ENCODE measurements at regions not wholly inside any gene's neighbourhood (a gene's known extent, or its start where the extent isn't known, plus 50 kb on each side); places are given as distances from the start of the nearest gene placed in this dataset.

DNA sequence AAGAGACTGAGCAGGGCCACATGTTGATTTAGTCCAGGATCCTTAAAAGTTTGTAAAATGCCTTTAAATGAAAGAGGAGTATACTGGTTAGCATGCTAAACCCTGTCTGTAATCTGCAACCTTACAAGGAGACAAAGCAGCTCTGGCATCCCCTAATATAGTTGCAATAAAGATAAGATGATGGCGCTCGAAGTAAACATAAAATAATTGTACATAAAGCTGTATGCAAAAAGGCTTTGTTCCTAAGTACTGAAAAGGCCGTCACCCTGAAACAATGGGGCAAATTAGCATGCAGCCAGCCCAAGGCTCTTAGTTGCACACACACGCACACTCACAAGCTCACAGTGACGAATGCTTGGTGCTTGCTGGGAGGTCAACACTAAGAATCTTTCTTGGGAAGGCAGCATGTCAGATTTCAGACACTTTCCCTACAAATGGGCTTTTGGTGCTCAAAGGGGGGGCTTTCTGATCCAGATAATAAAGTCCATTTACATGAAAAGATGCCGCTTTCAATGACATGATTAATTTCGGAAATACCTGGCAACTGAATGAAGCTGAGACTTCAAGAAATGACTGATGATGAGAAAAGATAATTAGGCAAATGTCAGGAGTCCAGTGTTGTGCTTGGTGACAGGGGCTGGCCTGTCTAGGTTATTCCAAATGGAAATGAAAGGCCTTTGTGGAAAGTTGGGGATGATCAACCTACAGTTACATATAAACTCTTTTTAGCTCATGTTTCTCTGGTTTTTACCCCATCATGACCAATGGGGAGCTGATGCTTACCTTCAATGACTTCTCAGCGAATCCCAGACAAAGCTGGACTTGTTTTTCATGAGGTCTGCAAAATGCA is 370.3 kb downstream of the MEIS1 start:
- no peak for DNase-seq

DNA sequence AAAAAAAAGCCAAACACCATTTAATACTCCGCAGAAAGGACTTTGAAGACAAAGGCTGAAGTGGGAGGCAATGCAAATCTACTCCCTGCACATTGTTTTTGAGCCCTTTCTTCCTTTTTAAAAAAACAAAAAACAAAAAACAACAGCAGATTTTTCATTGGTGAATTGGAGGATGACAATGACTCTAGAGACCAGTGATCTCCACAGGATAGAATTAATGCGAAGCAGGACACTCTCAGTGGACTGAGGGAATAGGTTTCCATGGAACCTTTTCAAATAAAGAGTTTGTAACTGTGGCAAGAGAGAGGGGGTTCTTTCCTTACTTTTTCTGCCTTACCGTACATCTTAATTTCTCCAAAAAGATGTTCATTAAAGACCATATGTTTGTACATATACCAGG is 371.0 kb downstream of the MEIS1 start:
- no peak for DNase-seq

DNA sequence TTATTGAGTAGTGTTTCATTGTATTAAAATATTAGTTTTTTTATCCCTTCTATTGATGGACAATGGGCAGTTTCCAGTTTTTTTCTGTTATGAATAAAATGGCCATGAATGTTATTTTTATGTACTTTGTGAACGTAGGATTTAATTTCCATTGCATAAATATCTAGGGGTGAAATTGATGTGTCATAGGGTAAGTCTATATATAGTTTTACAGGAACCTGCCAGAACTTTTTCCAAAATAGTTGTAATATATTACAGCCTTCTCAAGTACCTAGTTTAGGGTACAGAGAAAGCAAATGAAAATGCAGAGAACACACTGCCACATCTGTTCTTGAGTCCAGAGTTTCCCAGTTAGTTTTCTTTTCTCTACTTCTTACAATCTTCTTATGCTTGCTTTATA is 378.6 kb downstream of the MEIS1 start:
- DNase-seq = no peak

DNA sequence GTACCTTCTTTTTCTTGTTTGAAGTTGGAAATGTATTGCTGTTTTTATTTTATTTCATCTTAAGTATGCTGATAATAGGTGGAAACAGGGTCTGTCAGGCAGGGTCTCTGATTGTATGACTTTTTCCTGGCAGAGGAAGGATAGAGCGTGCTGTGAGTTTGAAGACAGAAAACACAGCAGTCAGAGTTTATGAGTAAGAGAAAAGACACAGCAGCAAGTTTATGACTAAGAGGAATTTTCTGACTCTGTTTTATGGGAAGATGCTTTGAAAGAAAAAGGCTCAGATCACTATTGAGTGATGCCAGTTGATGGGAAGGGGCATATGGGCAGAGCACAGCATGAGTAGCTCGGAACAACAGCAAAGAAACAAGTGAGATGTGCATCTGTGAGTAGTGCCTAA is 379.1 kb downstream of the MEIS1 start:
- no peak for DNase-seq

DNA sequence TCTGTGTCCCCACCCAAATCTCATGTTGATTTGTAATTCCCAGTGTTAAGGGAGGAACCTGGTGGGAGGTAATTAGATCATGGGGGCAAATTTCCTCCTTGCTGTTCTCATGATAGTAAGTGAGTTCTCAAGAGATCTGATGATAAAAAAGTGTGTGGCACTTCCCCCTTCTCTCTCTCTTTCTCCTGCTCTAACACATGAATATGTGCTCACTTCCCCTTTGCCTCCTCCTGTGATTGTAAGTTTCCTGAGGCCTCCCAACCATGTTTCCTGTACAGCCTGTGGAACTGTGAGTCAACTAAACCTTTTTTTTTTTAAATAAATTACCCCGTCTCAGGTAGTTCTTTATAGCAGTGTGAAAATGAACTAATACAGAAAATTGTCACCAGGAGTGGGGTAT is 380.0 kb downstream of the MEIS1 start:
- DNase-seq = no peak

DNA sequence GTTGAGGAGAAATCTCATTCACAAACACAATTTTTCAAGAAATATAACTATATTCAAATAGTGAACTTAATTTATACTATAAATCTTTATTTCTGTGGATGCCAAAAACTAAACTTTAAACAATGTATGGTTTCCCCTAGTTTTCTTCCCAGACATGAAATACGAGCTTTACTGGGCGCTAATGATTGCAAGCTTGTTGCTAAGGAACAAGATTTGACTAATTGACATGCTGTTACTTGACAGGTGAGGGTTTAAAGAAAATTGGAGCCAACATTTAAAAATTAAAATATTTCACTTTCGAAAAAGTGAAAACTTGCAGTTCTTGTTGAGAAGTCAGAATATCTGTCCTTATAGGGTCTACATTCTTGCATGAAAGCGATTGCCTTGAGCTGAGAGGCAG is 381.0 kb downstream of the MEIS1 start:
- no peak for DNase-seq

DNA sequence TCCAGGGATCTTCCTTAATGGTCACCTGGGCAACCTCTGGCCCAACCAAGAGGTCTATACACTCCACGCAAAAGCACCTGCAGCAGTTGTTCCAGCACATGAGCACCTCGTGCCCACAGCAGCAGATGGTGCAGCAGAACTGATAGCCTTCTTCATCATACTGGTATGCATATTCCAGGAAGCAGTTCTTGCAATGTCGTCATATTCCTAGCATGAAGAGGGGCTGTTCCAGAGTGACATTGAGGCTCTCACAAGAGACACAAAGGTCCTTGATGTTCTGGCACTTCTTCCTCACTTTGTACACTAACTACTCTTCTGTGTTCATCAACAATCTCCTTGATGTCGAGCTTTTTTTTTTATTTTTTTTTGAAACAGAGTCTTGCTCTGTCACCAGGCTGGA is 386.2 kb downstream of the MEIS1 start:
- no peak for DNase-seq

DNA sequence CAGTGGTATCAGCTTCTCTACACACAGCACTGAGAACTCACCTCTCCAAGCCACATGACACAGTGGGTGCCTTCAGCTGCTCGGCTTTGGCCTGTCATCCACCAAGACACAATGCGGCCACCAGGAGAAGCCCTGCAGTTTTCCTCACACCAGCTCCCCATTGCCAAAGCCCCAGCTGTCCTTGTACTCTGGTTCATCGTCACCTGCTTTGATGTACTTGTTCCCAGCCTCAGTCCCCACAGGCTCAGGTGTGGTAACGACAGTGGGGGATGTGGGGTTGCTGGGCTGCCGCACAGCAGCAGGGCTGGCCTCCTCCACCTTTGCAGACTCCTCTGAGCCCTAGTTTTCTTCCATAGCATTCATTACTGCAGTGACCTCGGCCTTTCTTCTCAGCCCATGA is 387.3 kb downstream of the MEIS1 start:
- no peak for DNase-seq

DNA sequence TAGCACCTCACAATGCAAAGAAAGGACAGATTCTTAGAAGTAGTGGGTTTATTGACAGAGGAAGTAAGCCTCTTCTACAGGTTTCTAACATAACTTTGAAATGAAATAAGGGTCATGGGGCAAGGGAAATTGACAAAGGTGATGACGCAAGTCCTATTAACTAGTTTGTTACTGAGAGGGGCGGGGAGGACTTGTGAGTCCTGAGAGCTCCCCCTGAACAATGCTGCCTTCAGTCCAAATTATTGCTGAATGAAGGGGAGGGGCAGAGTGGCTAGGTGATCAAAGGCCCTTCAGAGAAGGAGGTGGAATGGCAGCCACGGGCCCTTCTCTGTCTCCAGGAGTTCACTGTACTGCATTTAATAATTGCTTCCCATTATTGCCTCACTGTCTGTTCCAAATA is 390.0 kb downstream of the MEIS1 start:
- no peak for DNase-seq

DNA sequence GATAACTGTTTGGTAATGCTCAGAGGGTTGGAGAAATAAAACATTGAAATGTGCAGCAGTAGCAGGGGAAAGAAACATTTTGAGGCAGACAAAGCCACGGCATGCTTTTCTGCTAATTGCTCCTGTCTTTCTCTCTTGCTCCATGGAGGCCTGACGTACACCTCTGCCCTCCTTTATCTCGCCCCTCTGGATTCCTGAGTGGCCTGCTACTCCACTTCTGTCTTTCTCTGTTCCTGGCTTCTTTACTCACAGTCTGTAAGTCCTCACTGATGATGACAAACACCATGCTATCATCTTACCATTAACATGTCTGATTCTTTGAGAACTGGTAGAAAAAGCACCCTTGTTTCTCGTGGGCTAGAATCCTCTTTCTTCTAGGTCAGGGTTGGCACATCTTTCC is 392.9 kb downstream of the MEIS1 start:
- no peak for DNase-seq

DNA sequence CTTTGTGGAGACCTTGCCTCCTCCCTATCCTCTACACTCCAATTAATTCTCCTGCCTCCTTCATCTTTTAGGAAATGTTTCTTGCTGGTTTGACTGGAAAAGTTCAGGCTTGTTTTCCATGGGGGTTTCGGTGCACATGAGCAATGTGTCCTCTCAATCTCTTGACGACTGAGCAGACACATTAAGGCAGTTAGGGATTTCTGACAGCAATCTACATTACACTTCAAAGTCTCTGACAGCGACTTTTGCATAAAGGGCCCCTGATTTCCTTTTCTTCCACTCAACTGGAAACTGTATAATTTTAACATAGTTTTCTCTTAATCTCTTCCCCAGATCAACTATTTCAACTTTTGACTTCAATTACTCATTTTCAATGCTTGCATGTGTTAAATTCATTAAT is 394.0 kb downstream of the MEIS1 start:
- no peak for DNase-seq

DNA sequence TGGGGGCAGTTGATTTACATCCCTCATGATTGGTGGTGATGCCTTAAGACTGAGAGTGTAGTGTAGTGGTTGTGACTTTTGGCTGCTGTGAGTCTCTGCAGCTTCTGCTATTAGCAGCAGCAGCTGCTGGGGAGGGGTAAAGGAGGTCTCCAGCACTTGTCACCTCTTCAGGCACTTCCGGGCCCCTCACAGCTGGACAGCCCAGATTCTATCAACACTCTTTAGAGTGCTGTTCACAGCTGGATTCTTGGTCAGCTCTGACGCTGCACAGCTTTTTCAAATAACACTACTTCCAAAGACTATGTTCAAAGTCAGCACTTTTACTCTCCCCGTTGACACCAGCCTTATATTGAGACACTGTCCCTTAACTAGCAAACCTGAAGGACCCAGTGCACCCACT is 396.0 kb downstream of the MEIS1 start:
- no peak for DNase-seq

DNA sequence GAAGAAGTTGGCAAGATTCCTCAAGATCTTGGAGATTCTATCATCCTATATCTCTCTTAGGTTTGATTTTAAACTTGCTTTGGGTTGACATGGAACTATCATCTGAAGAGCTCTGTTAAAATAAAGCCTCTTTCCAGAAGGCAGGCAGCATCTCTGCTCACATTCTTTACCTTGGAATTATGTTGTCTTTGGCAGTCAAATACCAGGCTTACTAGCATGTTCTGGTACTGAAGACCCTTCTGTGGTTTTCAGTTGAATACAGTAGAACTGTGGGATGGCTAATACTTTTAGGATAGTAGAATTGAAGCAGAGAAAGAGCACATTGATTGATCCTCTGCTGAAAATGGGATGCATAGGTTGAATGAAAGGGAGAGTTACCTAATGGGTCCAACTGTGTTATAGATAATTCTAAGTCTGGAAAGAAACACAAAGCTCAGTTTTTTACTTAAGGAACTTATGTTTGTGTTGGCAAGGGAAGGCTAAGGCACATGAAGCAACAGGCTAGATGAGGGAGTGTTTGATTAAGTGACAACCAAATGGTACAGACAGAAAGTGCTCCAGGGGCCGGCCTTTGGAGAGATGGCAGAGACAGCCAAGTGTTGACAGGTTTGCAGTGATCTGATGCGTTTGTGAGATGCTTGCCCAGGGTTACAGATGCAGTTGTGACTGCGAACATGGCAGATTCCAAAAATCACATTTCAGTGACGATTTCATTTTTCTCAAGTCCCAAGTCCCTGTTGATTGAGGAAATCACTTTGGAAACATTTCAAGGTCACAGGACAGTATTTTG is 397.9 kb downstream of the MEIS1 start:
- DNase-seq = no peak

DNA sequence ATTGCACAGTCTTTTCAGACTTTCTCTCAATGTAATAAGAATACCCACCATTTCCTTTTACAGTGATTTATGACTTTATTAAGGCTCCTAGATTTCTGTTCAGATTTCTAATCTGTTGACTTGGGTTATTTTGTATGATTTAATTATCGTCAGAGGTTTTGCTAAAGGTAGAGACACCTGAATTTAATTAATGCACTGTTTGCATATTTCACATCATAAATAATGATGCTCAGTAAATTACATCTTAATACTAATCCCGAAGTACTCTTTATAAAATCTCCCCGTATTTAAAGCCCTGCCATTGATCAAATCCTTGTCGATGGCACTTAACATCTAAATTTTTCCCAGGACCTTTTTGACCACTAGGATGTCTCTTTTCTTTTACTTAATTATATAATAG is 399.9 kb downstream of the MEIS1 start:
- no peak for DNase-seq

DNA sequence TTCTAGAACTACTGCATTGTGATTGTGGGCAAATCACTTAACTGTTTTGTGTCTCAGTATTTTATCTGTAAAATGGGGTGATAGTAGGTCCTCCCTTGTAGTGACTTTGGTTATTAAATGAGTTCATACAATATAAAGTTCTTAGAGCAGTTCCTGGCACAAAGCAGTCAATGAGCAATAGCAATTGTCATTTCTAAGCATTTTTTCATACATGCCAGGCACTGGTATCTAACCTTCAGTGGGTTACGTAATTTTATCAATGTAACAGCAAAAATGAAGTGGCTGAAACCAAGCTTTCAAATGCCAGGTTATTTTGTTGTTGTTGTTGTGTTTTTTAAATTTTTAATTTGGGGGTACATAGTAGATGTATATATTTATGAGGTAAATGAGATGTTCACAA is 401.9 kb downstream of the MEIS1 start:
- DNase-seq = no peak

DNA sequence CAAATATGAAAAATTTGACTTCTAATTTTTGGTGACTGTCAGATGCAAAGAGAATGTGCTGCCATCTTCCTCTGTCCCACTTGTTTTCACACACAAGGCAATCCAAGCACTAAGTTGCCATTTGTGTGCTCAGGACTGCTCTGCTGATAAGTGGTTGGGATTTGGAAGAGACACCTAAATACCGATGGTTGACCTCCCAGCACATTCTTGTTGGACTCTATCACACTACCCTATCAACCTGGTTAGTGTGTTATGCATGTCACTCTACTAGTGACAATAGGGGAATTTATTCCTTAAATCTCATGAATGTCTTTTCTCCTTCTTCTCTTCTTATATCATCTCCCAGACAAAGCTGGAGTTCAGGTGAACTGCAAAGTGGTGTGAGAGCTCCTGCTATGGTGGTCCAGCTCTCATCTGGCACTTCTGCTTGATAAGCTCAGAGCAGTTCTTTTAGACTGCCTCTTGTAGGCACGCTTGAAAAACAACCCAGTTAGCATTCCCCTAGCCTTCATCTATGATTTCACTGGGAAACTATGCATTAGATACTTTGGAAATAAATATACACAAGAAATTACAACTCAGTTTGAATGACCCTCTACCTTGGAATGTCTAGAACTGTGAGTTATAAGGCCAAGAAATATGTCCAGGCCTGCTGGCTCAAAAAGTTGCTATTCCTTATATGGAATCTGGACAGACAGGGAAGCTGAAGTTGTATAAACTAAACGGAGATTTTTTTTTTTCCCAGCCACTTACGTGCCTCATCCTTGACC is 404.8 kb downstream of the MEIS1 start:
- DNase-seq = no peak

DNA sequence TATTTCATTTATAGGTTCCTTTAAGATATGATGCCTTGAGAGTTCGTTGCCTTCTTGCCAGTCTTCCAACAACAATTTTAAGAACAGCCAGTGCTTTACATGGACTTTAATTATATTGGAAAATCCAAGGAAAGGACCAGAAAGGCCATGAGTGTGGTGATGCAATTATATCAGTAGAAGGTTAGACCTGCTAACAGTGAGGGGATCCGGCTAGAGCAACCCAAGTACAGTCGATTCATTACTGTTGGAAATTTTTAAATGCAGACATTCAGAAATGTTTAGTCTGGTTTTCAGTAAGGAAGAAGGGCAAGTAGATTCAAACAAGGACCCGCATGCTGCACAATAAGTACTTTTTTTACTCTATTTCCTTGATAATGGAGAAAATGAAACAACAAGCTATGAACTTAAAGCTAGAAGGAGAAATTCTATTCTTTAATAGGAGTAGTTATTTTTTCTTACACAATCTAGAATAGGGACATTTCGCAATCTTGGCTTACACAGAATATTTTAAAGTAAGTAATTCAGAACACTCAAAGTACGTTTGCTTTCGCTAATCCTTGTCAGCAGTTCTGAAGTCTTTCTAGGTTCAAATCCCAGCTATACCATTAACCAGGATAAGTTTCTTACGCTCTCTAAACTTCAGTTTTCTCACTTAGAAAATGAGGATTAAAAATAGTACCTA is 405.5 kb downstream of the MEIS1 start:
- no peak for DNase-seq

DNA sequence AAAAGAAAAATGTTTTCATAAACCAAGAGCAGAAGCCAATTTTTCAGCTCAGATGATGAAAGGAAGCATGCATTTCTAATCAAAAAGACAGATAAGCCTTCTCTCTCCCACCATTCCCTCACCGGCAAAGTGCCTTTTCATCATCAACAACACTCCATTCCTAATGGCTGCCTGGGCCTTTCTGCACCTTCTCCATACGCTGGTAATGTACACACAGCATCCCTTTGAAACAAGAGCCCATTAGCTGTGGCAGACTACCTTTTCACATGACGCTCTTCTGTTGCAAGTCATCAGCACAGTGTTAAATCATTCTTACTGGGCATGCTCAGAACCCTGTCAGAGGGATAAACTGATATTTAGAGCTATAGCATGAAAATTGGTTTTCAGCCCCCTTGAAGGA is 408.9 kb downstream of the MEIS1 start:
- DNase-seq = no peak

DNA sequence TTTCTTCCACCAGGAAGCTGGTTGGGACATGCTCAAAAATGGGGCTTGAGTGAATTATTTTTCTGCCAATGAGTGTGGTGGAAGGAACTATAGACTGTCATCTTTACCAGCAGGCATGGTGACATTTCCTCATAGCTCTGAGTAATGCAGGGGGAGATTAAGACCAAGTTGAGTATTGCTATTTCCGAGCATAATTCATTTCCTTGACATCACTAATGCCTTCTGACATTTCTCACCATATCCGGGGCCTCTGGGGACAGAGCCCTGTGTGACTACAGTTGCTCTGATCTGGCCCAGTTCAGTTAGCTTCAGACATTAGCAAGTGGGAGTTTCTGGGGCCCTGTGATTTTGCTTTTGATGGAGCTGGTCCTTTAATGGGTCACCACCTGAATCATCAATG is 410.4 kb downstream of the MEIS1 start:
- DNase-seq = no peak

DNA sequence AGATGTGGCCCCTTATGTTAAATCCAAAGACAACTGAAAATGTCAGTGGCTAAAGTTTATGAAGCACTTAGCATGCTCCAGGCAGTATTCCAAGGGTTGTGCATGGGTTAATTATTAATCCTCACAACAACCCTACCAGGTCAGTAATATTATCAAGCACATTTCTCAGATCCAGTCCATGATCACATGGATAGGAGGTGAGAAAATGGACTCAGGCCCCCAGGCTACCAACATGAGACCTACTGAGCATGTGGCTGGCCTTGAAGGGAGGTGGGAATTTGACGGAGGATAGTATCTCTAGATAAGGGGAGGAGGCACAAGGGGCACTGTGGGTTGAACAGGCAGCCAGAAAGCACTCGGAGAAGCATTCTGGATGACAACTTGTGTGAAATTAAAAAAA is 412.0 kb downstream of the MEIS1 start:
- no peak for DNase-seq

DNA sequence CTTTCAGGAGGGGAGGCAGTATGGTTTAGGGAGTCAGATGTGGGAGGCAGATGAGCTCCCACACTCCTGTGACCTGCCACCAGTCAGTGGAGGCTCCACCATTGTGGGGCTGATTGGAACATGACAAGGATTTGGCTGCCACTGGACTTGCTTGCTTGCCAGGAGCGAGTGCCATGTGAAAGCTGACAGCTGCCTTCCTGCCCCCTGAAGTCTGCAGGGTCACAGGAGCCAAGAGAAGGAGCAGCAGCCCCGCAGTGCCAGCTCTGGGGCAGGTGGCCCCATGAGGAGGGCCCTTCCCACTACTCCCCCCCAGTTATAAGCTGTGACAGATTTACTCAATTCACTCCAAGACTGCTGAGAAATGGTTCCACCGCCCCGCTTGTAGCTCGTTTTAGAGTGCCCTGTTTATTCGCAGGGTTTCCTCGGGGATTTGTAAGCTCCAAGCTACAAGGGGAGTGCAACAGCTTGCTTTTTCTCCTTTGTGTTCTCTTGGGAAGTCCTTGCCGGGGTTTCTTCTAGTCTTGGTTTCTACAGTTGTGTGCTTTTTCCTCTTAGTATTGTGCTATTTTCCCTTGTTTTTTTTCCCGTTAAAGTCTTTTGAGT is 414.3 kb downstream of the MEIS1 start:
- no peak for DNase-seq

DNA sequence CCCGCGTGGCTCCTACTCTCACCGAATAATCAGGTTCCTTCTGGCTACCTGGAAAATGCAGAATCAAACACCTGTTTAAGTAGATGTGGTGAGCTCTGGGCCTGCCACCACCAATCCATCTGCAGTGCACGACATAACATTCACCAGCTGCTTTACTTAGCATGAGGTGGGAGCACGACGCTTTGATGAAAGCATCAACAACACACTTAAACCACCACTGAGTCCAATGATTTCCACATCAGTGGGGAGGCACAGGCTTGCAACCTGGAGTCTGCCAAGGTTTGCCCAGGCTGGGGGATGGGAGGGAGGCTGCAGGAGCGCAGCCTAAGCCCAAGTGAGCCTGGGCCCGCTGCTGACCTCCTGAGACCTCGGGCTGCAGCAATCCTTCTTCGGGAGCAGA is 415.5 kb downstream of the MEIS1 start:
- no peak for DNase-seq

DNA sequence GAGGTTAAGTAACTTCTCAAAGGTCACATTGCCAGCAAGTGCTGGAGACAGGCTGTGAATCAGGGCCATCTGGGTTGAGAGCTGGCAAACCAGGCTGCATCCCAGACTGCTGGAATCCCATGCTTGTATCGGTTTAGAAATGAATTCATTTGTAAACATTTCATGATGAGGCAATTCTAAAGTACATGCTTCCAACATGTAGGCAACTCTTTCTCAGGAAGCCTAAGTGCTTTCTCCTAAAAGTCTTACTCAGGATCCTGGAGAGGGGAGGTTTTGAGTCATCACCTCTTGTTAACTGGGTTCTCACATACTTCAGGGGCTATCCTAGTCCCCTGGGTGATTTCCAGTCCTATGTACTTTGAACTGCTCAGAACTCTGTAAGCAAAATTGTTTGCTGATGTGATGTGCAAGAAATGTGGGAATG is 416.5 kb downstream of the MEIS1 start:
- no peak for DNase-seq

Data from NCI-H774 (cell line).